Smooth muscle cell (in vitro differentiated cells): ENCODE measurements at regions not wholly inside any gene's neighbourhood (a gene's known extent, or its start where the extent isn't known, plus 50 kb on each side); places are given as distances from the start of the nearest gene placed in this dataset.
A peak's percentile ranks its signal among the peaks of the same experiment; 100 is the strongest.
"Not testable (repeated sequence)": the region's sequence is repeated elsewhere in the genome, so short reads cannot be mapped to it uniquely, and the experiment has no call there.

ENCODE experiments used
- DNase-seq: peaks from one replicate; lab custom pipeline; 2025; ENCODE audit not compliant: unreplicated experiment; lab: John Stamatoyannopoulos, UW
- H2AFZ ChIP-seq: fragments of 200-600 bp; sonication (generic); 2 replicates; pipeline ENCODE4 v1.6.0; 2016; ENCODE audit warnings: antibody characterized with exemption, low read depth, mild to moderate bottlenecking
- H3F3A ChIP-seq: fragments of 200-600 bp; sonication (generic); 2 replicates; pipeline ENCODE4 v1.6.0; 2017; ENCODE audit warnings: antibody characterized with exemption, low read depth
- H3K27ac ChIP-seq: fragments of 200-600 bp; sonication (generic); 2 replicates; pipeline ENCODE4 v1.5.1; 2016; ENCODE audit warnings: low read depth, mild to moderate bottlenecking
- H3K27me3 ChIP-seq: fragments of 200-600 bp; sonication (generic); 2 replicates; pipeline ENCODE4 v1.6.1; 2016; ENCODE audit warnings: low read depth, mild to moderate bottlenecking
- H3K36me3 ChIP-seq: fragments of 200-600 bp; sonication (generic); 2 replicates; pipeline ENCODE4 v1.5.1; 2016; ENCODE audit warnings: low read depth
- H3K4me1 ChIP-seq: fragments of 200-600 bp; sonication (generic); 2 replicates; pipeline ENCODE4 v1.5.1; 2016; ENCODE audit warnings: low read depth
- H3K4me2 ChIP-seq: fragments of 200-600 bp; sonication (generic); 2 replicates; pipeline ENCODE4 v1.6.0; 2016; ENCODE audit warnings: mild to moderate bottlenecking
- H3K4me3 ChIP-seq: fragments of 200-600 bp; sonication (generic); 2 replicates; pipeline ENCODE4 v1.5.1; 2016; ENCODE audit warnings: mild to moderate bottlenecking
- H3K79me2 ChIP-seq: fragments of 200-600 bp; sonication (generic); 2 replicates; pipeline ENCODE4 v1.6.0; 2016; ENCODE audit warnings: low read depth, mild to moderate bottlenecking
- H3K9ac ChIP-seq: fragments of 200-600 bp; sonication (generic); 2 replicates; pipeline ENCODE4 v1.6.0; 2016; ENCODE audit warnings: low read depth
- H3K9me3 ChIP-seq: fragments of 200-600 bp; sonication (generic); replicated peaks from 2 replicates; pipeline ENCODE4 v1.5.1; 2016; ENCODE audit warnings: low read depth
- H4K20me1 ChIP-seq: fragments of 200-600 bp; sonication (generic); 2 replicates; pipeline ENCODE4 v1.6.0; 2016; ENCODE audit warnings: low read depth
- CTCF ChIP-seq: fragments of 200-600 bp; sonication (generic); IDR thresholded peaks from 2 replicates; pipeline ENCODE4 v1.5.1; 2017; ENCODE audit warnings: borderline replicate concordance, mild to moderate bottlenecking, antibody characterized with exemption; ENCODE audit not compliant: insufficient read depth, poor library complexity, severe bottlenecking
- WGBS: methylation state at CpG from one replicate; pipeline ENCODE4 v1.1.7; 2016; ENCODE audit warnings: low lambda C conversion rate; 5-methylcytosine and 5-hydroxymethylcytosine counted together

DNA sequence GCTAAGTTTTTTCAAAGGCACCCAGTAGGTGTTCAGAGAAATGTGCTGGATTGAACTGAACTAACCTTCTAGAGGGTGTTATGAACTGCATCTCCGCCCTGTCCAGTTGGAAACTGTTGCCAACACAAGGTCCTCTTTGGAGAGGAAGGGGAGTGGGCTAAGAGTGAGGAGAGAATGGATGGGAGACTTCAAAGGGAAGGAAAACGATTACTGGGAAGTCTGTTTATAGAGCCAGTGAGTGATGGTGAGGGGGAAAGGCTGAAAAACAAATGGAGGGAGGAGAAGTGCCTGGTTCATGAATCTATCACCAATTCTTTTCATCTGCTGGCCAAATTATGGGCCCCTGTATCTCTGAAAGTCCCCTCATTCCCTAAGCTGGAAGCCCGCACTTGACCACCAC is 86.0 kb upstream of the TBX5 start:
- no peaks in the 10 kb centered on the region for H3K36me3 ChIP-seq
- no peak overlapping the region for H2AFZ ChIP-seq
- H3K4me2 ChIP-seq = no peak overlapping the region
- no peak for TF ChIP-seq CTCF
- no peak for DNase-seq
- no peaks in the 10 kb centered on the region for H3K4me1 ChIP-seq
- no peaks in the 10 kb centered on the region for H3F3A ChIP-seq
- no peaks in the 10 kb centered on the region for H3K9me3 ChIP-seq
- H3K79me2 ChIP-seq = no peaks in the 10 kb centered on the region
- H3K27me3 ChIP-seq = peaks cover 95% of the 10 kb centered on the region
- H3K27ac ChIP-seq = no peak overlapping the region
- H4K20me1 ChIP-seq = no peaks in the 10 kb centered on the region
- no peak overlapping the region for H3K9ac ChIP-seq
- H3K4me3 ChIP-seq = no peak overlapping the region
- WGBS = 82% methylated on average over 3 of the region's 3 CpGs

DNA sequence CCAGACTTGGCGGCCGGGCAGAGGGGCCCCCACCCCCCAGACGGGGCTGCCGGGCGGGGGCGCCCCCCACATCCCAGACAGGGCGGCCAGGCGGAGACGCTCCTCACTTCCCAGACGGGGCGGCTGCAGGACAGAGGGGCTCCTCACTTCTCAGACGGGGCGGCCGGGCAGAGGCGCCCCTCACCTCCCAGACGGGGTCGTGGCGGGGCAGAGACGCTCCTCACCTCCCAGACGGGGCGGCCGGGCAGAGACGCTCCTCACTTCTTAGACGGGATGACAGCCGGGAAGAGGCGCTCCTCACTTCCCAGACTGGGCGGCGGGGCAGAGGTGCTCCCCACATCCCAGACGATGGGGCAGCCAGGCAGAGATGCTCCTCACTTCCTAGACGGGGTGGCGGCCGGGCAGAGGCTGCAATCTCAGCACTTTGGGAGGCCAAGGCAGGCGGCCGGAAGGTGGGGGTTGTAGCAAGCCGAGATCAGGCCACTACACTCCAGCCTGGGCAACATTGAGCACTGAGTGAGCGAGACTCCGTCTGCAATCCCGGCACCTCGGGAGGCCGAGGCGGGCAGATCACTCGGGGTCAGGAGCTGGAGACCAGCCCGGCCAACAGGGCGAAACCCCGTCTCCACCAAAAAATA is 79.0 kb upstream of the TBX5 start:
- WGBS = 98% methylated on average over 45 of the region's 45 CpGs

DNA sequence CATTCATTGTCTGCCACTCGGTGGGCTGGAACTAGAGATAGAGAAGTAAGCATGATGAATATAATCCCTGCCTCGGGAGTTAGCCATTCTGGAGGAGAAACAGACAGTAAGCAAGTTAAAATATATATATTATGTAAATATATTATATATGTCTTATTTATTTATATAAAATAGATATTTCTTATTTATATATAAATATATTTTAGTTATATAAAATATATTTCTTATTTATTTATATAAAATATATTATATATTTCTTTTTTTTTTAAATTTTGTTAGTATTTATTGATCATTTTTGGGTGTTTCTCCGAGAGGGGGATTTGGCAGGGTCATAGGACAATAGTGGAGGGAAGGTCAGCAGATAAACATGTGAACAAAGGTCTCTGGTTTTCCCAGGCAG is 78.1 kb upstream of the TBX5 start:
- TF ChIP-seq CTCF = no peak
- Histone ChIP-seq H3K4me1 (peaks cover 6% of the 10 kb centered on the region), H3K36me3 (no peaks in the 10 kb centered on the region), H3K4me2 (no peak overlapping the region), H3K9me3 (no peaks in the 10 kb centered on the region), H3F3A (no peaks in the 10 kb centered on the region), H3K79me2 (no peaks in the 10 kb centered on the region), H2AFZ (no peak overlapping the region), H3K9ac (no peak overlapping the region), H4K20me1 (no peaks in the 10 kb centered on the region), H3K27ac (no peak overlapping the region), H3K4me3 (no peak overlapping the region), H3K27me3 (peaks cover 69% of the 10 kb centered on the region)
- no peak for DNase-seq
- 89% methylated on average over 3 of the region's 3 CpGs for WGBS

More for the DNA sequence above, 79.0 kb upstream of the TBX5 start:
- H3K9me3 ChIP-seq, H2AFZ ChIP-seq, H3K36me3 ChIP-seq, H3K27ac ChIP-seq, H3K9ac ChIP-seq, H3K4me1 ChIP-seq, H3K4me3 ChIP-seq, H3K4me2 ChIP-seq, H3F3A ChIP-seq, DNase-seq, H3K79me2 ChIP-seq, H4K20me1 ChIP-seq: not testable (repeated sequence)
- peaks cover 69% of the 10 kb centered on the region for H3K27me3 ChIP-seq

DNA sequence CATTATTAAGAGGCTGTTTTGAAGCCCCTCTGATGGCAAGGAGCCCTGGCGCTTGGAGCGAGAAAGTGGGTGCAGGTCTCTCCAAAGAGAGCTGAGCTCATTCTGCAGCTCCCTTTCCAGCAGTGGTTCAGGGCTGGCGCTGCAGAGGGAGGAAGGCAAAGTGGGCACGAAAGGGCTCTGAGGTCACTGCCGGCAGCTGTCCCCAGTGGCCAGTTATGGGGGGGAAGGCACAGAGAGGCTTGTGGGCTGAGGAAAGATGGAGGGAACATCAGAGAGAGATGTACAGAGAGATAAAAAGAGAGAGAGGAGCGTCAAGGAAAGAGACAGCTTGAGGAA is 75.2 kb upstream of the TBX5 start:
- Histone ChIP-seq H3K36me3 (no peaks in the 10 kb centered on the region), H4K20me1 (no peaks in the 10 kb centered on the region), H3K9ac (no peak overlapping the region), H3K4me3 (peak overlapping the region; percentile 52), H3K4me1 (peaks cover 6% of the 10 kb centered on the region), H2AFZ (no peak overlapping the region), H3F3A (no peaks in the 10 kb centered on the region), H3K4me2 (peak overlapping the region; percentile 84), H3K27ac (no peak overlapping the region), H3K79me2 (no peaks in the 10 kb centered on the region), H3K27me3 (peaks cover 77% of the 10 kb centered on the region), H3K9me3 (no peaks in the 10 kb centered on the region)
- TF ChIP-seq CTCF = no peak
- no peak for DNase-seq
- WGBS = 28% methylated on average over 6 of the region's 6 CpGs
